ENCODE measurements at regions not wholly inside any gene's neighbourhood (a gene's known extent, or its start where the extent isn't known, plus 50 kb on each side); places are given as distances from the start of the nearest gene placed in this dataset.

- TF ChIP-seq CTCF (conservative IDR thresholded peaks at IDR 0.05; ENCODE audit: low read depth, low read length) (no peak), EZH2 (IDR thresholded peaks at IDR 0.05; ENCODE audit: borderline replicate concordance, low read depth, low read length, poor library complexity, severe bottlenecking) (no peak)
These were observed 103.5 kb upstream of the SIX2 start for GRCh38 chr2:45112750-45113149.

Measured in A673 (cell line).